ENCODE measurements at regions not wholly inside any gene's neighbourhood (a gene's known extent, or its start where the extent isn't known, plus 50 kb on each side); places are given as distances from the start of the nearest gene placed in this dataset.

GRCh38 chr15:95162967-95163531 is 931.7 kb downstream of the MCTP2 start:
- Histone ChIP-seq H3K27me3 (ENCODE audit: control insufficient read depth, low read length) (no peaks in the 10 kb centered on the region), H3K27ac (ENCODE audit: low read depth, low read length) (no peak overlapping the region), H3K4me2 (ENCODE audit: low read length) (no peak overlapping the region), H3K9me2 (replicated peaks; ENCODE audit: control insufficient read depth, low read length) (no peaks in the 10 kb centered on the region), H3F3A (ENCODE audit: control insufficient read depth, insufficient read depth) (no peaks in the 10 kb centered on the region), H3K36me3 (ENCODE audit: control insufficient read depth, low read length) (no peaks in the 10 kb centered on the region), H3K4me3 (ENCODE audit: low read length) (no peak overlapping the region), H4K20me1 (ENCODE audit: control insufficient read depth, insufficient read depth, low read depth, low read length) (no peaks in the 10 kb centered on the region), H3K9me3 (ENCODE audit: control insufficient read depth, insufficient read depth, low read length) (no peaks in the 10 kb centered on the region; the same call in 1 of the 2 replicates), H3K79me2 (ENCODE audit: control insufficient read depth, low read length) (no peaks in the 10 kb centered on the region), H3K4me1 (ENCODE audit: control insufficient read depth, low read length) (no peaks in the 10 kb centered on the region)
- TF ChIP-seq CTCF (IDR thresholded peaks at IDR 0.05; ENCODE audit: low read depth, low read length, poor library complexity, severe bottlenecking) (no peak), EZH2phosphoT487 (IDR thresholded peaks at IDR 0.05; ENCODE audit: borderline replicate concordance, low read length) (no peak)

- TF ChIP-seq CTCF (IDR thresholded peaks at IDR 0.05; ENCODE audit: low read depth, low read length, poor library complexity, severe bottlenecking) (no peak), EZH2phosphoT487 (IDR thresholded peaks at IDR 0.05; ENCODE audit: borderline replicate concordance, low read length) (no peak)
- H3K4me1 ChIP-seq (ENCODE audit: control insufficient read depth, low read length): no peaks in the 10 kb centered on the region
Observed at GRCh38 chr15:95168152-95168551, 936.8 kb downstream of the MCTP2 start.

GRCh38 chr15:95168951-95169431 is 937.6 kb downstream of the MCTP2 start:
- Histone ChIP-seq H3K36me3 (ENCODE audit: control insufficient read depth, low read length) (no peaks in the 10 kb centered on the region), H3F3A (ENCODE audit: control insufficient read depth, insufficient read depth) (no peaks in the 10 kb centered on the region), H3K4me2 (ENCODE audit: low read length) (no peak overlapping the region), H3K79me2 (ENCODE audit: control insufficient read depth, low read length) (no peaks in the 10 kb centered on the region), H3K27me3 (ENCODE audit: control insufficient read depth, low read length) (no peaks in the 10 kb centered on the region), H4K20me1 (ENCODE audit: control insufficient read depth, insufficient read depth, low read depth, low read length) (no peaks in the 10 kb centered on the region), H3K4me3 (ENCODE audit: low read length) (no peak overlapping the region), H3K9me3 (ENCODE audit: control insufficient read depth, insufficient read depth, low read length) (no peaks in the 10 kb centered on the region), H3K9me2 (replicated peaks; ENCODE audit: control insufficient read depth, low read length) (no peaks in the 10 kb centered on the region; the same call in 1 of the 2 replicates), H3K4me1 (ENCODE audit: control insufficient read depth, low read length) (no peaks in the 10 kb centered on the region), H3K27ac (ENCODE audit: low read depth, low read length) (no peak overlapping the region)
- TF ChIP-seq EZH2phosphoT487 (IDR thresholded peaks at IDR 0.05; ENCODE audit: borderline replicate concordance, low read length): no peak
- TF ChIP-seq CTCF (IDR thresholded peaks at IDR 0.05; ENCODE audit: low read depth, low read length, poor library complexity, severe bottlenecking): no peak

More at GRCh38 chr15:95168152-95168551, 936.8 kb downstream of the MCTP2 start:
- H3K27ac ChIP-seq (ENCODE audit: low read depth, low read length): no peak overlapping the region
- H3K9me2 ChIP-seq (replicated peaks; ENCODE audit: control insufficient read depth, low read length): no peaks in the 10 kb centered on the region; the same call in 1 of the 2 replicates
- no peaks in the 10 kb centered on the region for H4K20me1 ChIP-seq (ENCODE audit: control insufficient read depth, insufficient read depth, low read depth, low read length)
- no peak overlapping the region for H3K4me2 ChIP-seq (ENCODE audit: low read length)
- no peaks in the 10 kb centered on the region; the same call in 1 of the 2 replicates for H3K9me3 ChIP-seq (ENCODE audit: control insufficient read depth, insufficient read depth, low read length)
- H3F3A ChIP-seq (ENCODE audit: control insufficient read depth, insufficient read depth): no peaks in the 10 kb centered on the region
- H3K79me2 ChIP-seq (ENCODE audit: control insufficient read depth, low read length): no peaks in the 10 kb centered on the region
- H3K36me3 ChIP-seq (ENCODE audit: control insufficient read depth, low read length): no peaks in the 10 kb centered on the region
- H3K4me3 ChIP-seq (ENCODE audit: low read length): no peak overlapping the region
- H3K27me3 ChIP-seq (ENCODE audit: control insufficient read depth, low read length): no peaks in the 10 kb centered on the region

Measured in DOHH2 (cell line).